Left renal pelvis (tissue), 4 donors: ENCODE measurements at regions not wholly inside any gene's neighbourhood (a gene's known extent, or its start where the extent isn't known, plus 50 kb on each side); places are given as distances from the start of the nearest gene placed in this dataset.

Source experiments
- DNase-seq, 4 donors: peaks; one replicate each; pipeline ENCODE4 v3.0.0-alpha.2; 2013; ENCODE audit warnings: low read depth in 4 of 4, low spot score in 3 of 4

GRCh38 chr11:116207421-116208141 lies 565.2 kb downstream of the BUD13 start:
- no peak for DNase-seq

DNA sequence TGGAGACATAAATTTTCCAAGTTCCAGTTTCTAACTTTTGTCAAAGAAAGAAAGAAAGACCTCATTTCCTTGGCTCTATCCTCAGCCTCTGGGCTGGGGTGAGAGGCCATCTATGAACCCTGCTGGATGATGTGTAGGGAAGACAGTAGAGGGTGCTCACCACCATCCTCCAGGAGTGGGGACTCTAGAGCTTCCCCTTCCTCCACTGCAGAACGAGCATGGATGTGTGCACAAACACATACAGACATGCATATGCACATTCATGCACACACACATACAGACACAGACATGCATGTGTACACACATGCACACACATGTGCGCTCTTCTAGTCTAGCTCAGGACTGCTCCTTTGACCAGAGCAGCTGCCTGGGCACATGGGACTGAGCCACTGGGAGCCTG lies 565.8 kb downstream of the BUD13 start:
- DNase-seq = no peak

DNA sequence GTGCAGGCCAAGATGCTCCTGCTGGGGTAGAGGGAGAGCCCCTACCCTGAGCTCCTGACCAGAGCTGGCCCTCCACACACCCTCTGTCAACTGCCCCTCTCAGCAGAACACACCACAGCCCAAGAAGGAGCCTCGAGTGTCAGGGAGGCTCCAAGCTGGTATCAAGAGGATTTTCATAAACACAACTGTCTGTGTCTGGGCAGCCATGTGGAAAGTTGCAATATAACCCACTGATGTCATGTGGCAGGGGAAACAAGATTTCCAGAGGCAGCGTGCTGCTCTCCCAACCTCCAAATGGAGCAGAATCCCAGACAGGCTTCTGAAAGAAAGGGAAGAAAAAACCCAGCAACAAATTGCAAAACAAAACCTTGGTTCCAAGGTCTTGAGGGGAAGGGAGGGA lies 569.9 kb downstream of the BUD13 start:
- no peak for DNase-seq

- DNase-seq = no peak
Observed at GRCh38 chr11:116200564-116200963, 572.2 kb downstream of the BUD13 start.

- DNase-seq = no peak
Observed at GRCh38 chr11:116199182-116199581, 573.6 kb downstream of the BUD13 start.

DNA sequence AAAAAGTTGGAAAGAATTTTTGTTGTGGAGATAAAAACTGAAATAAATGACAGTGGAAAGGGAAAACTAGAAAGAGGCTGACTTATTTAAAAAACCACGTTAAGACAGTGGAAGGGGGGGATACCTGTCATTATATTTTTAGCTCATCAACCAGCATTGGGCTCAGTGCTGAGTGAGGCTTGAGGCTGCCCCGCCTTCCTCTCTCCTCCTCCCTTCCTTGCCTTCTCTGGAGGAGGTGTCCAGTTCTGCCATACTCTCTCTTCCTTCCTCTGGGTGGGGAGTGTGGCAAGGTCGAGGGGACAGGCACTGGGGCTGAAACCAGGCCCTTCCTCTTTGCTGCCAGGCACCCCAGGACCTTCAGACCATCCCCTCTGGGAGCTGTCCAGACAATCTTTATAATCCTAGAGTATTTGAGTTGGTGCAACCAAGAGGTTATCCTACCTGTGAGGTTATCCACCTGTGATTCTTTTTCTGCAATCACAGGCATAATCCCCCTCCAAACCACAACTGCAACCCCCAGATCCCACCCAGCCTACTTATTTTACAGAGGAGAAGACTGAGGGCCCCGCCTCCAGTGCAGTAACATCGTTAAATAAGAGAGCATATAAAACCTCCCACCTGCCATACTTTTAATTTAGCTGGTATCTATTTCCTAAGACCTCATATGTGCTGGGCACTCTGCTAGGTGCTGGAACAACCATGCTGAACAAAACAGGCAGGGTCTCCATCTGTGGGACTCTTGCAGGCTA lies 578.5 kb downstream of the BUD13 start:
- DNase-seq = no peak

DNA sequence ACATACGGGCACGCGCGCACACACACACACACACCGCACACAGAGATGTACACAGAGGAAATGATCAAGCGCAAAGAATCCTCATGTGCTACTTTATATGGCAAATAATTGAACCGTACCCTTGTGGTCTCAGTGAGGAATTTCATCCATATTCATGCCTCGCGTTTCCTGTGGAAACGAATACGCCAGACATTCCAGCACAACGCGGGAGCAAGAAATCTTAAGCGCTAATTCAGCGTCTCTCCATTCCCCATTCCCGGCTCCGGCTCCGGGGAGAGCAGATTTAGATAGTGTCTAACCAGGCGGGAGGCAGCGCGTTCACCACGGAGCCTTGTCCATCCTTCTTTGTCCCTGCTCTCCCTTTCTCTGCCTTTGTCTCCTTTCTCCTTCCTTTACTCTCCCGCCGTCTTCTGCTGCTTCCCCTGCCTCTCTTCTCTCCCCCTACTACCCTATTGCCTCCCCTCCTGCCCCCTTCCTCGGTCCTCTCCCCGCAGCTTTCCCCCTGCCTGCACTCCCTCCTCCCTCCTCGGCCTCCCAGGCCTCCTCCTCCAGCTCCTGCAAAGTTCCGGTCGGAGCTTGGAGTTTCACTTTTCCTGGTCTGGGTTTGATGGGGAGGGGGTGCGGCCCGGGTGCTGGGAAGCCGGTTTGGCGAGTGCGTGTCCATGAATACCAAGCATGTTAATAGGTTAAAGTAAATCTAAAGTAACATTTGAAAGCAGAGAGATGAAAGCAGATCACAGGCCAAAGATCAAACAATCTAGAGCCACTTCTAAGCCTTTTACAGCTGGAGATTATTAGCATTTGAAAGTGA lies 579.3 kb downstream of the BUD13 start:
- DNase-seq = peak; percentile 66 to 84 (median 76)

DNA sequence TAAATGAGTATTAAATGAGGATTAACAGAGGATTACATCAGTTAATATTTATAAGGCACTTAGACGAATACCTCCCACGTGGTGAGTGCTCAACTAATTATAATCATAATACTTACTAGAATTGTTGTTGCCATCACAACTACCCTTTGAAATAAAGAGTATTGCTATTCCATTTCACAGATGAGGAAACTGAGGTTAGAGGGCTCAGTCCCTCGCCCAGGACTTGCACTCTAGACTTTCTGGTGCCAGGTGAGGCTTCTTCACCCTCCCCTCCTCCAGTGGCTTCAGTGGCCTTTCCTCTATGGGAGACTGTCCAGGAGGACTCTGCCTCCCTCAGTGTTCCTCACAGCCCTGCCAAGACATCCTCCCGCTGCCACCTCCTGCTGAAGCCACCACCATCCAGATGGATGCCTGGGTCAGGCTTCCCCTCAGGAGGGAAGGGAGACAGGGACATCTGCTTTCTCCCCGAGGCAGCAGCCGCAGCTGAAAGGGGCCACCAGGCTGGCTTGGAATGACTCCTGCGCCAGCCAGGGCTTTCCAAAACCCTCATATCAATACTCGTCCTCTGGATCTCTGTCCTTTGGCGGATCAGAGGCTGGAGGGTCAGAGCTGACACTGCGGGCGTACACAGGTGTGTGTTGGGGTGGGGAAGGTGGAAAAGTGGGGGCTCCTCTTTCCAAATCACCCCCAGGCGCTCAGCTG lies 580.1 kb downstream of the BUD13 start:
- no peak for DNase-seq

GRCh38 chr11:116190861-116191260 lies 581.9 kb downstream of the BUD13 start:
- no peak for DNase-seq

GRCh38 chr11:116189408-116190170 lies 583.2 kb downstream of the BUD13 start:
- DNase-seq = no peak

- no peak for DNase-seq
Observed at GRCh38 chr11:116188350-116188749, 584.4 kb downstream of the BUD13 start.

DNA sequence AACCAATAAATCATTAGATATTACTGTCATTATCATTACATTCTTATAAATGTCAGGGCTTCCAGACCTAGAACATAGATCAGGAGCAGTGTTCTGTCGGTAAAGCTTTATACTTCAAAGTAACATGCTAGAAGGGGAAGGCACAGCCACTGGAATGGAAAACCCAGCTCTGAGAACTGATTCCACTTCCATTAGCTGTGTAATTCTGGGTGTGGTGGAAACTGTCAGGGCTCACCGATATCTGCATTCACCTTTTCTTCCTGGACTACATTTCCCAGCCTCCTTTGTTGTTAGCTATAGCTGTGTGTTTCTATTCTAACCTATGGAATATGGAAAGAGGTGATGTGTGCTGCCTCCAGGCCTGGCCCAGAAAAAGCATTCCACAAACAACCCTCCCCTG lies 585.8 kb downstream of the BUD13 start:
- no peak for DNase-seq

DNA sequence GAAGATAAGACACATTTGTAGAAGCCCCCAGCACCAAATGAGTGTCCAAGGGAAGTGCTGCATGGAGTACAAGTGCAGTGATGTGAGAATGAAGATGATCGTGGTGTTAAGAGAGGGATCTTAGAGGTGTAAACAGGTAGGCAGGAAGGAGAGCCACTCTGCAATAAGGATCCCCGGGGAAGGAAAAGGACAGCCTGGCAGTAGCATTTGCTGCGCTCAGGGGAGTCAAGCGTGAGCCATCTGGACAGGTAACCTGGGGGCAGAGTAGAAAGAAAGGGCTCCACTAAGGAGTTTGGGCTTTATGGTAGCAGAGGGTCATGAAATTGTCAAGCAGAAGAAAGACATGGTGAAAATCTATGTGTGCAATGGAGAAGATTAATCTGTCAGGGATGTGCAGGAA lies 587.2 kb downstream of the BUD13 start:
- no peak for DNase-seq

DNA sequence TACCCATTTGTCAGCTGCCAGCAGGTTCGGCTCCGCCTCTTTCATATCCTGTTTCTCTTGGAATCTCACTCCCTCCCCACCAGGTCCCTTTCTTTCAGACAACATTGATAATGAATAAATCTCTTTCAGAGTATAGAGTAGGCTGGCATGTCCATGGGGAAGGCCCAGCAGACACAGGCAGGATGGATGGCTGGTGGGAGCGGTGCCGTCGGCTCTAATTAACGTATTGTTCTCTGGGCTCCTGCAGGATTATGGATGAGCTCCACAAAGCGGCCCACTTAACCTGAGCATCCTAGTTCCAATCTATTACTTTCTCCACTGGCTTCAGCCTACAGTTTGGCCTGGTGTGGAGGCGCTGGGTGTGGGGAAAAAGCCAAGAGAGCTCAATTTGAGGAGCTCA lies 588.0 kb downstream of the BUD13 start:
- no peak for DNase-seq

- no peak for DNase-seq
Observed at GRCh38 chr11:116182356-116182966, 590.3 kb downstream of the BUD13 start.

DNA sequence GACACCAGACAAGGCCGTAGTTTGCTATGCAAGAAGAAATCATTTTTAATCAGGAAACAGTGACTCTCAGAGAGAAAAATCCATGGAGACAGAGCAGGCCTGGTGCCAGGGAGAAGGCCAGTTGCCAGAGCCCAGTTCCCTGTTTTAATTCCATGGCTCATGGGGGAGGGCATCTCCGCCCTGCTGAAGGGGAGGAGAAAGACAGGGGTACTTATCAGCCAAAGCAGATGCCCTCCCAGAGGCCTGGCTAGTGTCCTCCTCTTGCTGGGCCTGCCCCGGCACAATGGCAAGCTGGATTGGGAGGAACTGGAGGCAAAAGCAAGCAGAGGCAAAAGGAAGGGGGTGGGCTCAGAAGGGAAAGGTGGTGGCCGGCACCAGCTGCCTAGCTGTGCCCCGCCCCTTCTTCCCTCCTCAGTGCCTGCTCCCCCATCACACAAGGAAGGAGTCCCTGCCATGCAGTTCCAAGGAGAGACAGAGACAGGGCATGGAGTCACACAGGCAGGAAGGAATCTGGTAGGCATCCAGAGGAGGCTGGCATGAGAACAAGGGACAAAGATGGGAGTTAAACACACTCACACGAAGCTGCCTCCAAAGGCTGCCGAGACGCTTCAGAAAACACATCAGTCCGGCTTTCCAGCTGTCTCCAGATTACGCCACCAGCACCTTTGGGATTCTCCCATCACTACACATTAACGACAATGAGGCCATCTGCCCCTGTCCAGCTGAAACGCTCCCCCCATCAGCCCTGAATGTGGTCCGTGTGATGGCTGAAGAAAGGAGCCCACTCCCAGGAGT lies 591.8 kb downstream of the BUD13 start:
- no peak for DNase-seq

DNA sequence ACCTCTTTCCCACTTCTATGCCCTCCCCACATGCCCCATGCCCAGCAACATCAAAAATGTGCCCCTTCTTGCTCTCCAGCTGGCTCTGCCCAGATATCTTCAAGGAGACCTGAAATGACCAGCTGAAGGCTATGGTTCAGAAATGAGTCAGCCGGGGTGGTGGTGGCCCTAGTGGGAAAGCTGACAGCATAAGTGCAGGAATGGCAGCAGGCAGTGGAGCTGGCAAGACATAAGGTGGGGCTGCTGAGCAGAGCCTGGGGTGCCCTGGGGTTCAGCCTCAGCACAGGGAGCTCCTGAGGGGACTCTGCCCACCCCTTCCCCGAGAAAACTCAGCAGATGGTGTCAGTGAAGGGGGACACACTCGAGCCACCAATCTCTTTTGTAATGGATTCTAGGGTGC lies 593.4 kb downstream of the BUD13 start:
- DNase-seq = no peak

DNA sequence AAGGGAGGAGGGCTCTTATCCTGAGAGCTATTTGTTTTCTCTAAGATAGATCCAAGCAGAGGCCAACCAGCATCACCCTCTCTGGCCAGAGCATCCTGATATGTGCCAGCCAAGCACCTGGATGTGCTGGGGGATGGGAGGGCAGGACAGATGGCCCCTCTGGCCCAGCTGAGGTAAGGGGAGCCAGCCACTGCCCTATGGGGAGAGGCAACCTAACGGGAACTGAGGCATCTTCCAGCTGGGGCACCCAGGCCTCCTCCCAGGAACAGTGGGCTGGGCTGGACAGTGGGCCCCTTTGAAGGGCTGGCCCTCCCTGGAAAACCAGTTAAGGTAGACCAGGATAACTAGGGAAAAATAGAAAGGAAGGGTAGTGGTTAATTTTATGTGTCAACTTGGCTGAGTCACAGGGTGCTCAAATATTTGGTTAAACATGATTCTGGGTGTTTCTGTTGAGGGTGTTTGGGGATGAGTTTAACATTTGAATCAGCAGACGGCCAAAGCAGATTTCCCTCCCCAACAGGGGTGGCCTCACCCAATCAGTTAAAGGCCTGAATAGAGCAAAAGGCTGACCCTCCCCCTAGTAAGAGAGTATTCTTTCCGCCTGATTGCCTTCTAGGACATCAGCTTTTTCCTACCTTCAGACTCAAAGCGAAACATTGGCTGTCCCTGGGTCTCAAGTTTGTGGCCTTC lies 595.1 kb downstream of the BUD13 start:
- DNase-seq = no peak
